Vagina (tissue), 2 donors: ENCODE measurements at regions not wholly inside any gene's neighbourhood (a gene's known extent, or its start where the extent isn't known, plus 50 kb on each side); places are given as distances from the start of the nearest gene placed in this dataset.
"Not testable (repeated sequence)": the region's sequence is repeated elsewhere in the genome, so short reads cannot be mapped to it uniquely, and the experiment has no call there.

Experiments used
- DNase-seq, 2 donors: peaks; one replicate each; pipeline ENCODE4 v3.0.0-alpha.2; 2017; ENCODE audit errors: extremely low spot score in 2 of 2
- H3K27ac ChIP-seq: fragments of 200-600 bp; sonication (generic); one replicate; pipeline ENCODE4 v1.5.1; 2019
- H3K27me3 ChIP-seq: fragments of 200-600 bp; sonication (generic); one replicate; pipeline ENCODE4 v1.5.1; 2019
- H3K36me3 ChIP-seq, 2 donors: fragments of 200-600 bp; sonication (generic); one replicate each; pipeline ENCODE4 v1.5.1; 2017 to 2019
- H3K4me1 ChIP-seq: fragments of 200-600 bp; sonication (generic); one replicate; pipeline ENCODE4 v1.5.1; 2019
- H3K4me3 ChIP-seq, 2 donors: fragments of 200-600 bp; sonication (generic); 1 replicate in 1 of 2; 2 replicates in 1 of 2; pipeline ENCODE4 v1.5.1; 2016 to 2019
- H3K9me3 ChIP-seq: fragments of 200-600 bp; sonication (generic); one replicate; pipeline ENCODE4 v1.5.1; 2019
- CTCF ChIP-seq, 3 experiments: fragments of 450-650 bp in 2 of 3; fragments of 200-600 bp in 1 of 3; sonication (generic) in 1 of 3; IDR thresholded peaks; one replicate each; pipeline ENCODE4 v1.5.1; 2017 to 2019; ENCODE audit warnings: antibody characterized with exemption in 3 of 3, mild to moderate bottlenecking in 2 of 3, moderate library complexity in 2 of 3
- POLR2A ChIP-seq, 2 donors: fragments of 450-650 bp; IDR thresholded peaks; one replicate each; pipeline ENCODE4 v1.6.1; 2017; ENCODE audit warnings: antibody characterized with exemption in 2 of 2, mild to moderate bottlenecking in 2 of 2, moderate library complexity in 2 of 2
- POLR2AphosphoS5 ChIP-seq, 2 donors: sonication (generic); formaldehyde crosslinking; IDR thresholded peaks; one replicate each; pipeline ENCODE4 v1.9.0; 2017; ENCODE audit warnings: antibody characterized with exemption in 2 of 2, mild to moderate bottlenecking in 2 of 2, low read depth in 1 of 2; ENCODE audit not compliant: insufficient read depth in 1 of 2
- intact Hi-C: fragments of 100-400 bp; cut with DNase I; formaldehyde crosslinking; loops from one replicate; pipeline ENCODE4 v1.15.1; 2023

GRCh38 chr9:78172610-78173009 is 63.3 kb upstream of the CEP78 start:
- H3K27ac ChIP-seq, H3K9me3 ChIP-seq, H3K4me3 ChIP-seq, intact Hi-C loops, H3K36me3 ChIP-seq, DNase-seq, H3K27me3 ChIP-seq, H3K4me1 ChIP-seq: not testable (repeated sequence)

- TF ChIP-seq CTCF (IDR thresholded peaks at IDR 0.05), result no peak
- TF ChIP-seq POLR2AphosphoS5 (IDR thresholded peaks at IDR 0.05; ENCODE audit: insufficient read depth in 1 of 2, low read depth in 1 of 2), result no peak
- no peak for TF ChIP-seq POLR2A (IDR thresholded peaks at IDR 0.05)
- no peak overlapping the region for H3K27ac ChIP-seq
- H3K4me3 ChIP-seq, result no peak overlapping the region
- DNase-seq, result no peak
- H3K4me1 ChIP-seq, result no peaks in the 10 kb centered on the region
- H3K9me3 ChIP-seq, result no peaks in the 10 kb centered on the region
- H3K36me3 ChIP-seq, result no peaks in the 10 kb centered on the region
- intact Hi-C loops, result no loop called here
- no peaks in the 10 kb centered on the region for H3K27me3 ChIP-seq
These were observed 64.2 kb upstream of the CEP78 start for GRCh38 chr9:78171651-78172050.

GRCh38 chr9:78169125-78169524 is 66.8 kb upstream of the CEP78 start:
- no peaks in the 10 kb centered on the region for H3K4me1 ChIP-seq
- intact Hi-C loops, result no loop called here
- DNase-seq, result no peak
- no peak overlapping the region for H3K4me3 ChIP-seq
- TF ChIP-seq POLR2A (IDR thresholded peaks at IDR 0.05), result no peak
- TF ChIP-seq POLR2AphosphoS5 (IDR thresholded peaks at IDR 0.05; ENCODE audit: insufficient read depth in 1 of 2, low read depth in 1 of 2), result no peak
- no peak for TF ChIP-seq CTCF (IDR thresholded peaks at IDR 0.05)
- no peaks in the 10 kb centered on the region for H3K9me3 ChIP-seq
- no peaks in the 10 kb centered on the region for H3K36me3 ChIP-seq
- H3K27ac ChIP-seq, result no peak overlapping the region
- H3K27me3 ChIP-seq, result no peaks in the 10 kb centered on the region

GRCh38 chr9:78167356-78167755 is 68.5 kb upstream of the CEP78 start:
- DNase-seq, result no peak
- no peaks in the 10 kb centered on the region for H3K27me3 ChIP-seq
- H3K27ac ChIP-seq, result no peak overlapping the region
- no peaks in the 10 kb centered on the region for H3K36me3 ChIP-seq
- H3K4me3 ChIP-seq, result no peak overlapping the region
- no peaks in the 10 kb centered on the region for H3K4me1 ChIP-seq
- intact Hi-C loops, result no loop called here
- TF ChIP-seq CTCF (IDR thresholded peaks at IDR 0.05), result no peak
- TF ChIP-seq POLR2A (IDR thresholded peaks at IDR 0.05), result no peak
- TF ChIP-seq POLR2AphosphoS5 (IDR thresholded peaks at IDR 0.05; ENCODE audit: insufficient read depth in 1 of 2, low read depth in 1 of 2), result no peak
- H3K9me3 ChIP-seq, result no peaks in the 10 kb centered on the region

GRCh38 chr9:78163834-78164233 is 72.0 kb upstream of the CEP78 start:
- Histone ChIP-seq H3K4me1 (no peaks in the 10 kb centered on the region), H3K4me3 (no peak overlapping the region), H3K36me3 (no peaks in the 10 kb centered on the region), H3K9me3 (no peaks in the 10 kb centered on the region), H3K27me3 (no peaks in the 10 kb centered on the region), H3K27ac (no peak overlapping the region)
- TF ChIP-seq POLR2AphosphoS5 (IDR thresholded peaks at IDR 0.05; ENCODE audit: insufficient read depth in 1 of 2, low read depth in 1 of 2), result no peak
- TF ChIP-seq CTCF (IDR thresholded peaks at IDR 0.05), result no peak
- no peak for TF ChIP-seq POLR2A (IDR thresholded peaks at IDR 0.05)
- intact Hi-C loops, result no loop called here
- DNase-seq, result no peak

GRCh38 chr9:78158286-78158685 is 77.6 kb upstream of the CEP78 start:
- intact Hi-C loops, result no loop called here
- DNase-seq, result no peak
- H3K36me3 ChIP-seq, result no peaks in the 10 kb centered on the region
- H3K27ac ChIP-seq, result no peak overlapping the region
- H3K9me3 ChIP-seq, result no peaks in the 10 kb centered on the region
- H3K4me1 ChIP-seq, result no peaks in the 10 kb centered on the region
- H3K27me3 ChIP-seq, result no peaks in the 10 kb centered on the region
- TF ChIP-seq POLR2A (IDR thresholded peaks at IDR 0.05), result no peak
- TF ChIP-seq CTCF (IDR thresholded peaks at IDR 0.05), result no peak
- no peak for TF ChIP-seq POLR2AphosphoS5 (IDR thresholded peaks at IDR 0.05; ENCODE audit: insufficient read depth in 1 of 2, low read depth in 1 of 2)
- H3K4me3 ChIP-seq, result no peak overlapping the region
